Loucy (cell line): ENCODE measurements at regions not wholly inside any gene's neighbourhood (a gene's known extent, or its start where the extent isn't known, plus 50 kb on each side); places are given as distances from the start of the nearest gene placed in this dataset.

Experiments used
- EZH2phosphoT487 ChIP-seq: fragments of 200-600 bp; IDR thresholded peaks from 2 replicates; pipeline ENCODE4 v1.6.1; 2018; ENCODE audit warnings: antibody characterized with exemption, mild to moderate bottlenecking, moderate library complexity, borderline replicate concordance
- TF ChIP-seq, protein P1 (sequence below): fragments of 200-600 bp; sonication (generic); conservative IDR thresholded peaks from 2 replicates; pipeline ENCODE4 v1.5.1; 2014; ENCODE audit warnings: mild to moderate bottlenecking, antibody characterized with exemption, low read length

DNA sequence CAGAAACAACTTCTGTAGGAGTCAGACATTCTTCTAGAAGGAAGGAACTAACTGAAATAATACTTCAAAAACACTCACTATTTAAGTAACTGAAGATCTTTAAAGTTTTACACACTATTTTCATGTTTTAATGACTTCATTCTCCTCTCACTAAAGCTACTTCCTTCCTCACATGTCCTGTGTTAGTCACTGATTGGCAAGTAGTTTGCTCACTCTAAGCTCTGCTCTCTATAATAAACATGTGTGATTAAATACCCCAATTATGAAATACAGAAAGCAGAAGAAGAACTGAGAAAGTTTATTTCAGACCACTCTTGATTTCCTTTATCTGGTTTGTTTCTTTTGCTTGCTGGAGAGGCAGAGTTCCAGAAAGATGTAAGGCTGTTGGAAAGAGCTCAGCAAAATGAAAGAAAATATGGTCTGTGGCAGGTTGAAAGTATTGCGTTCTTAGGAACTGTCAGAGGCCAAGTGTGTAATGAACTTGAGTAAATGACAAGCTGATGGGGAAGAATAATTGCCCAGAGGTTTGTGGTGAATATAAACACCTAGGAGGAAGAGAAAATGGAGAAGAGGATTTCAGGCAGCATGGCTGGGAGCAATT, 522.0 kb upstream of the SEL1L start:
- TF ChIP-seq, protein P1, sequence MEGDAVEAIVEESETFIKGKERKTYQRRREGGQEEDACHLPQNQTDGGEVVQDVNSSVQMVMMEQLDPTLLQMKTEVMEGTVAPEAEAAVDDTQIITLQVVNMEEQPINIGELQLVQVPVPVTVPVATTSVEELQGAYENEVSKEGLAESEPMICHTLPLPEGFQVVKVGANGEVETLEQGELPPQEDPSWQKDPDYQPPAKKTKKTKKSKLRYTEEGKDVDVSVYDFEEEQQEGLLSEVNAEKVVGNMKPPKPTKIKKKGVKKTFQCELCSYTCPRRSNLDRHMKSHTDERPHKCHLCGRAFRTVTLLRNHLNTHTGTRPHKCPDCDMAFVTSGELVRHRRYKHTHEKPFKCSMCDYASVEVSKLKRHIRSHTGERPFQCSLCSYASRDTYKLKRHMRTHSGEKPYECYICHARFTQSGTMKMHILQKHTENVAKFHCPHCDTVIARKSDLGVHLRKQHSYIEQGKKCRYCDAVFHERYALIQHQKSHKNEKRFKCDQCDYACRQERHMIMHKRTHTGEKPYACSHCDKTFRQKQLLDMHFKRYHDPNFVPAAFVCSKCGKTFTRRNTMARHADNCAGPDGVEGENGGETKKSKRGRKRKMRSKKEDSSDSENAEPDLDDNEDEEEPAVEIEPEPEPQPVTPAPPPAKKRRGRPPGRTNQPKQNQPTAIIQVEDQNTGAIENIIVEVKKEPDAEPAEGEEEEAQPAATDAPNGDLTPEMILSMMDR = no peak
- TF ChIP-seq EZH2phosphoT487 = no peak
